ENCODE measurements at regions not wholly inside any gene's neighbourhood (a gene's known extent, or its start where the extent isn't known, plus 50 kb on each side); places are given as distances from the start of the nearest gene placed in this dataset.

- TF ChIP-seq SUZ12 (IDR thresholded peaks at IDR 0.05) = no peak
- TF ChIP-seq TARDBP (IDR thresholded peaks at IDR 0.05) = no peak
- TF ChIP-seq SP1 (IDR thresholded peaks at IDR 0.05) = no peak
- TF ChIP-seq BHLHE40 (IDR thresholded peaks at IDR 0.05; ENCODE audit: borderline replicate concordance) = no peak
These were observed 661.0 kb upstream of the SPRY2 start for GRCh38 chr13:81001828-81002385.
